ENCODE measurements at regions not wholly inside any gene's neighbourhood (a gene's known extent, or its start where the extent isn't known, plus 50 kb on each side); places are given as distances from the start of the nearest gene placed in this dataset.
"Not testable (repeated sequence)": the region's sequence is repeated elsewhere in the genome, so short reads cannot be mapped to it uniquely, and the experiment has no call there.

- DNase-seq (ENCODE audit: low read depth), result no peak
- H3K4me1 ChIP-seq (ENCODE audit: control insufficient read depth, insufficient read depth, low read length), result no peaks in the 10 kb centered on the region
- H3K36me3 ChIP-seq (ENCODE audit: control insufficient read depth, insufficient read depth, low read length, severe bottlenecking), result no peaks in the 10 kb centered on the region
- no peaks in the 10 kb centered on the region for H3K27me3 ChIP-seq (replicated peaks; ENCODE audit: control insufficient read depth, insufficient read depth, low read length)
- H3K9me3 ChIP-seq (ENCODE audit: control insufficient read depth, low read length), result no peaks in the 10 kb centered on the region
- H3K9ac ChIP-seq (ENCODE audit: low read length), result no peak overlapping the region
- H3K4me3 ChIP-seq (ENCODE audit: low read length), result no peak overlapping the region
Measured at GRCh38 chr3:110006913-110007312, 669.6 kb upstream of the DPPA4 start.

- Histone ChIP-seq H3K4me1 (ENCODE audit: control insufficient read depth, insufficient read depth, low read length) (no peaks in the 10 kb centered on the region), H3K4me3 (ENCODE audit: low read length) (no peak overlapping the region), H3K9ac (ENCODE audit: low read length) (no peak overlapping the region), H3K9me3 (ENCODE audit: control insufficient read depth, low read length) (no peaks in the 10 kb centered on the region), H3K27me3 (replicated peaks; ENCODE audit: control insufficient read depth, insufficient read depth, low read length) (no peaks in the 10 kb centered on the region), H3K36me3 (ENCODE audit: control insufficient read depth, insufficient read depth, low read length, severe bottlenecking) (no peaks in the 10 kb centered on the region)
- no peak for DNase-seq (ENCODE audit: low read depth)
Measured at GRCh38 chr3:110015231-110015963, 678.1 kb upstream of the DPPA4 start.

- no peaks in the 10 kb centered on the region for H3K9me3 ChIP-seq (ENCODE audit: control insufficient read depth, low read length)
- H3K4me3 ChIP-seq (ENCODE audit: low read length), result no peak overlapping the region
- no peaks in the 10 kb centered on the region for H3K36me3 ChIP-seq (ENCODE audit: control insufficient read depth, insufficient read depth, low read length, severe bottlenecking)
- H3K9ac ChIP-seq (ENCODE audit: low read length), result no peak overlapping the region
- H3K27me3 ChIP-seq (replicated peaks; ENCODE audit: control insufficient read depth, insufficient read depth, low read length), result no peaks in the 10 kb centered on the region
- no peaks in the 10 kb centered on the region for H3K4me1 ChIP-seq (ENCODE audit: control insufficient read depth, insufficient read depth, low read length)
- no peak for DNase-seq (ENCODE audit: low read depth)
Measured at GRCh38 chr3:110016235-110016815, 679.0 kb upstream of the DPPA4 start.

- DNase-seq (ENCODE audit: low read depth), result no peak
- no peaks in the 10 kb centered on the region for H3K27me3 ChIP-seq (replicated peaks; ENCODE audit: control insufficient read depth, insufficient read depth, low read length)
- H3K36me3 ChIP-seq (ENCODE audit: control insufficient read depth, insufficient read depth, low read length, severe bottlenecking), result no peaks in the 10 kb centered on the region
- H3K9me3 ChIP-seq (ENCODE audit: control insufficient read depth, low read length), result no peaks in the 10 kb centered on the region
- H3K4me3 ChIP-seq (ENCODE audit: low read length), result no peak overlapping the region
- no peak overlapping the region for H3K9ac ChIP-seq (ENCODE audit: low read length)
- no peaks in the 10 kb centered on the region for H3K4me1 ChIP-seq (ENCODE audit: control insufficient read depth, insufficient read depth, low read length)
Measured at GRCh38 chr3:110017304-110017703, 680.0 kb upstream of the DPPA4 start.

GRCh38 chr3:110021659-110022058, 684.3 kb upstream of the DPPA4 start:
- no peaks in the 10 kb centered on the region for H3K27me3 ChIP-seq (replicated peaks; ENCODE audit: control insufficient read depth, insufficient read depth, low read length)
- no peak for DNase-seq (ENCODE audit: low read depth)
- H3K4me1 ChIP-seq (ENCODE audit: control insufficient read depth, insufficient read depth, low read length), result no peaks in the 10 kb centered on the region
- no peaks in the 10 kb centered on the region for H3K9me3 ChIP-seq (ENCODE audit: control insufficient read depth, low read length)
- no peak overlapping the region for H3K9ac ChIP-seq (ENCODE audit: low read length)
- no peaks in the 10 kb centered on the region for H3K36me3 ChIP-seq (ENCODE audit: control insufficient read depth, insufficient read depth, low read length, severe bottlenecking)
- no peak overlapping the region for H3K4me3 ChIP-seq (ENCODE audit: low read length)

GRCh38 chr3:110023022-110023421, 685.7 kb upstream of the DPPA4 start:
- not testable (repeated sequence) for H3K36me3 ChIP-seq (ENCODE audit: control insufficient read depth, insufficient read depth, low read length, severe bottlenecking); H3K9ac ChIP-seq (ENCODE audit: low read length); H3K9me3 ChIP-seq (ENCODE audit: control insufficient read depth, low read length); DNase-seq (ENCODE audit: low read depth); H3K4me1 ChIP-seq (ENCODE audit: control insufficient read depth, insufficient read depth, low read length); H3K27me3 ChIP-seq (replicated peaks; ENCODE audit: control insufficient read depth, insufficient read depth, low read length); H3K4me3 ChIP-seq (ENCODE audit: low read length)

- DNase-seq (ENCODE audit: low read depth), result no peak
- no peak overlapping the region for H3K9ac ChIP-seq (ENCODE audit: low read length)
- H3K36me3 ChIP-seq (ENCODE audit: control insufficient read depth, insufficient read depth, low read length, severe bottlenecking), result no peaks in the 10 kb centered on the region
- no peaks in the 10 kb centered on the region for H3K27me3 ChIP-seq (replicated peaks; ENCODE audit: control insufficient read depth, insufficient read depth, low read length)
- no peaks in the 10 kb centered on the region for H3K9me3 ChIP-seq (ENCODE audit: control insufficient read depth, low read length)
- no peaks in the 10 kb centered on the region for H3K4me1 ChIP-seq (ENCODE audit: control insufficient read depth, insufficient read depth, low read length)
- no peak overlapping the region for H3K4me3 ChIP-seq (ENCODE audit: low read length)
Measured at GRCh38 chr3:110026421-110026820, 689.1 kb upstream of the DPPA4 start.

- H3K36me3 ChIP-seq (ENCODE audit: control insufficient read depth, insufficient read depth, low read length, severe bottlenecking), result no peaks in the 10 kb centered on the region
- DNase-seq (ENCODE audit: low read depth), result peak; percentile 60
- H3K9me3 ChIP-seq (ENCODE audit: control insufficient read depth, low read length), result no peaks in the 10 kb centered on the region
- H3K27me3 ChIP-seq (replicated peaks; ENCODE audit: control insufficient read depth, insufficient read depth, low read length), result no peaks in the 10 kb centered on the region
- H3K4me1 ChIP-seq (ENCODE audit: control insufficient read depth, insufficient read depth, low read length), result no peaks in the 10 kb centered on the region
- H3K9ac ChIP-seq (ENCODE audit: low read length), result no peak overlapping the region
- H3K4me3 ChIP-seq (ENCODE audit: low read length), result no peak overlapping the region
Measured at GRCh38 chr3:110027446-110028080, 690.2 kb upstream of the DPPA4 start.

- Histone ChIP-seq H3K36me3 (ENCODE audit: control insufficient read depth, insufficient read depth, low read length, severe bottlenecking) (no peaks in the 10 kb centered on the region), H3K4me1 (ENCODE audit: control insufficient read depth, insufficient read depth, low read length) (no peaks in the 10 kb centered on the region), H3K9ac (ENCODE audit: low read length) (no peak overlapping the region), H3K9me3 (ENCODE audit: control insufficient read depth, low read length) (no peaks in the 10 kb centered on the region), H3K27me3 (replicated peaks; ENCODE audit: control insufficient read depth, insufficient read depth, low read length) (no peaks in the 10 kb centered on the region), H3K4me3 (ENCODE audit: low read length) (no peak overlapping the region)
- no peak for DNase-seq (ENCODE audit: low read depth)
Measured at GRCh38 chr3:110031975-110032374, 694.6 kb upstream of the DPPA4 start.

GRCh38 chr3:110059431-110059830, 722.1 kb upstream of the DPPA4 start:
- no peak overlapping the region for H3K4me3 ChIP-seq (ENCODE audit: low read length)
- no peaks in the 10 kb centered on the region for H3K4me1 ChIP-seq (ENCODE audit: control insufficient read depth, insufficient read depth, low read length)
- no peak overlapping the region for H3K9ac ChIP-seq (ENCODE audit: low read length)
- no peak for DNase-seq (ENCODE audit: low read depth)
- no peaks in the 10 kb centered on the region for H3K36me3 ChIP-seq (ENCODE audit: control insufficient read depth, insufficient read depth, low read length, severe bottlenecking)
- H3K9me3 ChIP-seq (ENCODE audit: control insufficient read depth, low read length), result no peaks in the 10 kb centered on the region
- no peaks in the 10 kb centered on the region for H3K27me3 ChIP-seq (replicated peaks; ENCODE audit: control insufficient read depth, insufficient read depth, low read length)

GRCh38 chr3:110062716-110063115, 725.4 kb upstream of the DPPA4 start:
- Histone ChIP-seq H3K9ac (ENCODE audit: low read length) (no peak overlapping the region), H3K9me3 (ENCODE audit: control insufficient read depth, low read length) (no peaks in the 10 kb centered on the region), H3K27me3 (replicated peaks; ENCODE audit: control insufficient read depth, insufficient read depth, low read length) (no peaks in the 10 kb centered on the region), H3K4me3 (ENCODE audit: low read length) (no peak overlapping the region), H3K36me3 (ENCODE audit: control insufficient read depth, insufficient read depth, low read length, severe bottlenecking) (no peaks in the 10 kb centered on the region), H3K4me1 (ENCODE audit: control insufficient read depth, insufficient read depth, low read length) (no peaks in the 10 kb centered on the region)
- DNase-seq (ENCODE audit: low read depth), result peak; percentile 68
